ENCODE measurements at regions not wholly inside any gene's neighbourhood (a gene's known extent, or its start where the extent isn't known, plus 50 kb on each side); places are given as distances from the start of the nearest gene placed in this dataset.

DNA sequence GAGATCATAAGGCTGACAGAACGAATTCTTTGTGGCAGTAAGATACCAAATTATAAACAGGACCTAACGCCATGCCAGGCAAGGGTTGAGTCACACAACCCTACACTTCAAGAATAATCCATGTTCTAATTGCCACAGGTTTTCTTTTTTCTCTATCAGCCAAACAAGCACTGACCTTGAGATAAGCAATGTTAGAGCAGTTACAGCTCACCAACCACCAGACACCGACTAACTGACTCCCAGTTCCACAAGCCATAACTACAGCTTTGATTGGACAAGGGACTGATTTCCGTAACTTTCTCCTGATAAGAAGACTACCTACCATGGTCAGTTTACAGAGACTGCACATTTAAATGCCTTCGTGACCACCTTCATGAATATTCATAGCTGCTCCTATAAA lies 149.6 kb downstream of the PTPRU start:
- TF ChIP-seq, protein P1, sequence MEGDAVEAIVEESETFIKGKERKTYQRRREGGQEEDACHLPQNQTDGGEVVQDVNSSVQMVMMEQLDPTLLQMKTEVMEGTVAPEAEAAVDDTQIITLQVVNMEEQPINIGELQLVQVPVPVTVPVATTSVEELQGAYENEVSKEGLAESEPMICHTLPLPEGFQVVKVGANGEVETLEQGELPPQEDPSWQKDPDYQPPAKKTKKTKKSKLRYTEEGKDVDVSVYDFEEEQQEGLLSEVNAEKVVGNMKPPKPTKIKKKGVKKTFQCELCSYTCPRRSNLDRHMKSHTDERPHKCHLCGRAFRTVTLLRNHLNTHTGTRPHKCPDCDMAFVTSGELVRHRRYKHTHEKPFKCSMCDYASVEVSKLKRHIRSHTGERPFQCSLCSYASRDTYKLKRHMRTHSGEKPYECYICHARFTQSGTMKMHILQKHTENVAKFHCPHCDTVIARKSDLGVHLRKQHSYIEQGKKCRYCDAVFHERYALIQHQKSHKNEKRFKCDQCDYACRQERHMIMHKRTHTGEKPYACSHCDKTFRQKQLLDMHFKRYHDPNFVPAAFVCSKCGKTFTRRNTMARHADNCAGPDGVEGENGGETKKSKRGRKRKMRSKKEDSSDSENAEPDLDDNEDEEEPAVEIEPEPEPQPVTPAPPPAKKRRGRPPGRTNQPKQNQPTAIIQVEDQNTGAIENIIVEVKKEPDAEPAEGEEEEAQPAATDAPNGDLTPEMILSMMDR (IDR thresholded peaks at IDR 0.05 in 4 of 5, conservative IDR thresholded peaks at IDR 0.05 in 1 of 5) = no peak
- no peak for TF ChIP-seq POLR2A (IDR thresholded peaks at IDR 0.05)

Data from gastrocnemius medialis (tissue), 4 donors.